ENCODE measurements at regions not wholly inside any gene's neighbourhood (a gene's known extent, or its start where the extent isn't known, plus 50 kb on each side); places are given as distances from the start of the nearest gene placed in this dataset.

- TF ChIP-seq, protein P1, sequence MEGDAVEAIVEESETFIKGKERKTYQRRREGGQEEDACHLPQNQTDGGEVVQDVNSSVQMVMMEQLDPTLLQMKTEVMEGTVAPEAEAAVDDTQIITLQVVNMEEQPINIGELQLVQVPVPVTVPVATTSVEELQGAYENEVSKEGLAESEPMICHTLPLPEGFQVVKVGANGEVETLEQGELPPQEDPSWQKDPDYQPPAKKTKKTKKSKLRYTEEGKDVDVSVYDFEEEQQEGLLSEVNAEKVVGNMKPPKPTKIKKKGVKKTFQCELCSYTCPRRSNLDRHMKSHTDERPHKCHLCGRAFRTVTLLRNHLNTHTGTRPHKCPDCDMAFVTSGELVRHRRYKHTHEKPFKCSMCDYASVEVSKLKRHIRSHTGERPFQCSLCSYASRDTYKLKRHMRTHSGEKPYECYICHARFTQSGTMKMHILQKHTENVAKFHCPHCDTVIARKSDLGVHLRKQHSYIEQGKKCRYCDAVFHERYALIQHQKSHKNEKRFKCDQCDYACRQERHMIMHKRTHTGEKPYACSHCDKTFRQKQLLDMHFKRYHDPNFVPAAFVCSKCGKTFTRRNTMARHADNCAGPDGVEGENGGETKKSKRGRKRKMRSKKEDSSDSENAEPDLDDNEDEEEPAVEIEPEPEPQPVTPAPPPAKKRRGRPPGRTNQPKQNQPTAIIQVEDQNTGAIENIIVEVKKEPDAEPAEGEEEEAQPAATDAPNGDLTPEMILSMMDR (IDR thresholded peaks at IDR 0.05; ENCODE audit: extremely low read depth, insufficient read depth, missing control alignments), result no peak
- in situ Hi-C loops (cut with MboI; ENCODE audit: low pct_unique_long_range_greater_than_20kb, low sequenced_read_pairs, unreplicated experiment), result no loop called here
- no peak for DNase-seq (ENCODE audit: low spot score)
Measured at GRCh38 chr12:123073962-123074801, 76.7 kb downstream of the PITPNM2 start.

DNA sequence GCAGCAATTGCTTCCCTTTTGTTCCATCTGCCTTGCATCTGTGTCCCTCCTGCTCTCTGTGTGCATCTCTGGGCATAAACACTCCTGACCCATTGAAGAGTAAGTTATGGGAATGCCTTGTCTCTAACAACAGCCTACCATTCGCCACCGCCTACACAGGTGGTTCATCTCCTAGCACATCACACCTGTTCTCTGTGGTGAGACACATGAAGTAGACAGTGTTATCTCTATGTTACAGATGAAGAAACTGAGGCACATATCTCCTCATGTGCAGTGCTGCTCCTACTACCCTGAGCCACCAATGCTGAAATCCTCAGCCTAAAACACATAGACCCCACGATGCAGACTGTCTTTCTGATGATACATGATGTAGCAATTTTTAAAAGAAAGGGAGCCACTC is 77.6 kb downstream of the PITPNM2 start:
- DNase-seq (ENCODE audit: low spot score), result no peak
- in situ Hi-C loops (cut with MboI; ENCODE audit: low pct_unique_long_range_greater_than_20kb, low sequenced_read_pairs, unreplicated experiment), result no loop called here
- TF ChIP-seq, protein P1 (IDR thresholded peaks at IDR 0.05; ENCODE audit: extremely low read depth, insufficient read depth, missing control alignments), result no peak

GRCh38 chr12:123071857-123072256 is 79.0 kb downstream of the PITPNM2 start:
- TF ChIP-seq, protein P1 (IDR thresholded peaks at IDR 0.05; ENCODE audit: extremely low read depth, insufficient read depth, missing control alignments), result no peak
- DNase-seq (ENCODE audit: low spot score), result no peak
- in situ Hi-C loops (cut with MboI; ENCODE audit: low pct_unique_long_range_greater_than_20kb, low sequenced_read_pairs, unreplicated experiment), result no loop called here

GRCh38 chr12:123071099-123071800 is 79.6 kb downstream of the PITPNM2 start:
- TF ChIP-seq, protein P1 (IDR thresholded peaks at IDR 0.05; ENCODE audit: extremely low read depth, insufficient read depth, missing control alignments), result no peak
- in situ Hi-C loops (cut with MboI; ENCODE audit: low pct_unique_long_range_greater_than_20kb, low sequenced_read_pairs, unreplicated experiment), result no loop called here
- DNase-seq (ENCODE audit: low spot score), result no peak

DNA sequence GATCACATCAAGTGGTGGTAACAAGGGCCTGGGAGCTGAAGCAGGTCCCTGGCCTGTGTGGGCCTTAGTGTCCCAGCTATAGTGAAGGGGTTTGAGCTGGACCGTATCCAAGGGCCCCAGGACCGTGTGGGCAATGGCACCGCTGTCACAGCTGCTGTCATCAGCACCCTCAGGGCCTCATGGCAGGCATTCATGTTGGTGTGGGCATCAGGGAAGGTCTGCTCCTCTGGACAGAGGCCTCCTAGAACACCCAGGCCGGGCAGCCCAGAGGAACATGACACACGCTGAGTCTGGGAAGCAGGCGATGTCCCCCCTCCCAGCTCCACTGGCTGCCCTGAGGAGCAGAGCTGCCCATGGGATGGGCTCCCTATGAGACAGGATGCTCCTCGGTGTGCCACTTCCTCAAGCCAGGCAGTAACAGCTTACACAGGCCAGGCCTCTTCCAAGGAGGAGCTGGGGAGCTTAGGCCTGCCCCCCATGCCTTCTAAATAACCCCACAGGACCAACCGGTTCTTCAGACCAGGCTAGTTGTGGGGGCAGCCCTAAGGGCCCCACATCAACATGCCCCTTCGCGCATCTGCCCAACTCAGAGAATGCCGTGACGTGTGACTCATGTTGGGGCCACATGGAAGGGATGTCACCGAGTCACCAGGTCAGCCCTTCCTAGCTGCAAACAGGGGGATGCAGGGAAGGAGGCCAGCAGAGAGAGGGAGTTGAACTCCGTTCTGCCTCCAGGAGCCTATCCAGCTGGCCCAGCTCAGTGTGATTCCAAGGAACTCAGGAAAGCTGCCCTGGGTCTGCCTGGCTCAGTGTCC is 80.4 kb downstream of the PITPNM2 start:
- TF ChIP-seq, protein P1 (IDR thresholded peaks at IDR 0.05; ENCODE audit: extremely low read depth, insufficient read depth, missing control alignments), result no peak
- in situ Hi-C loops (cut with MboI; ENCODE audit: low pct_unique_long_range_greater_than_20kb, low sequenced_read_pairs, unreplicated experiment), result no loop called here
- DNase-seq (ENCODE audit: low spot score), result no peak

Measured in GM13977 (cell line).